ENCODE measurements at regions not wholly inside any gene's neighbourhood (a gene's known extent, or its start where the extent isn't known, plus 50 kb on each side); places are given as distances from the start of the nearest gene placed in this dataset.

DNA sequence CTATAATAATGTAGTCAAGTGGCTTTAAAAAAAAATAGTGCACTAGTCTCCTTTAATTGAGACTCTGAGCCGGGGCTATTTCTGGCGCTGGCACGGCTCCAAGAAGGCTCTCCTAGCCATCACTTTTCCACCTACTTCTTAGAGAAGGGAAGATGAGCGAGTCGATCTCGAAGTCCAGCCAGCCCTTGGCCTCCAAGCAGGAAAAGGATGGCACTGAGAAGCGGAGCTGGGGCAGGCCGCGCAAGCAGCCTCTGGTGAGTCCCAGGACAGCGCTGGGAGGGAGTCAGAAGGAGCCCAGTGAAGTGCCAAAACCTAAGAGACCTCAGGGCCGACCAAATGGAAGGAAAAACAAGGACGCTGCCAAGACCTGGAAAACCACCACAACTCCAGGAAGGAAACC lies 531.9 kb downstream of the MAGEB5 start:
- TF ChIP-seq, protein P1, sequence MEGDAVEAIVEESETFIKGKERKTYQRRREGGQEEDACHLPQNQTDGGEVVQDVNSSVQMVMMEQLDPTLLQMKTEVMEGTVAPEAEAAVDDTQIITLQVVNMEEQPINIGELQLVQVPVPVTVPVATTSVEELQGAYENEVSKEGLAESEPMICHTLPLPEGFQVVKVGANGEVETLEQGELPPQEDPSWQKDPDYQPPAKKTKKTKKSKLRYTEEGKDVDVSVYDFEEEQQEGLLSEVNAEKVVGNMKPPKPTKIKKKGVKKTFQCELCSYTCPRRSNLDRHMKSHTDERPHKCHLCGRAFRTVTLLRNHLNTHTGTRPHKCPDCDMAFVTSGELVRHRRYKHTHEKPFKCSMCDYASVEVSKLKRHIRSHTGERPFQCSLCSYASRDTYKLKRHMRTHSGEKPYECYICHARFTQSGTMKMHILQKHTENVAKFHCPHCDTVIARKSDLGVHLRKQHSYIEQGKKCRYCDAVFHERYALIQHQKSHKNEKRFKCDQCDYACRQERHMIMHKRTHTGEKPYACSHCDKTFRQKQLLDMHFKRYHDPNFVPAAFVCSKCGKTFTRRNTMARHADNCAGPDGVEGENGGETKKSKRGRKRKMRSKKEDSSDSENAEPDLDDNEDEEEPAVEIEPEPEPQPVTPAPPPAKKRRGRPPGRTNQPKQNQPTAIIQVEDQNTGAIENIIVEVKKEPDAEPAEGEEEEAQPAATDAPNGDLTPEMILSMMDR (IDR thresholded peaks at IDR 0.05; ENCODE audit: low read depth, low read length), result no peak
- no peak overlapping the region for H3K4me3 ChIP-seq (ENCODE audit: low read depth, low read length)

DNA sequence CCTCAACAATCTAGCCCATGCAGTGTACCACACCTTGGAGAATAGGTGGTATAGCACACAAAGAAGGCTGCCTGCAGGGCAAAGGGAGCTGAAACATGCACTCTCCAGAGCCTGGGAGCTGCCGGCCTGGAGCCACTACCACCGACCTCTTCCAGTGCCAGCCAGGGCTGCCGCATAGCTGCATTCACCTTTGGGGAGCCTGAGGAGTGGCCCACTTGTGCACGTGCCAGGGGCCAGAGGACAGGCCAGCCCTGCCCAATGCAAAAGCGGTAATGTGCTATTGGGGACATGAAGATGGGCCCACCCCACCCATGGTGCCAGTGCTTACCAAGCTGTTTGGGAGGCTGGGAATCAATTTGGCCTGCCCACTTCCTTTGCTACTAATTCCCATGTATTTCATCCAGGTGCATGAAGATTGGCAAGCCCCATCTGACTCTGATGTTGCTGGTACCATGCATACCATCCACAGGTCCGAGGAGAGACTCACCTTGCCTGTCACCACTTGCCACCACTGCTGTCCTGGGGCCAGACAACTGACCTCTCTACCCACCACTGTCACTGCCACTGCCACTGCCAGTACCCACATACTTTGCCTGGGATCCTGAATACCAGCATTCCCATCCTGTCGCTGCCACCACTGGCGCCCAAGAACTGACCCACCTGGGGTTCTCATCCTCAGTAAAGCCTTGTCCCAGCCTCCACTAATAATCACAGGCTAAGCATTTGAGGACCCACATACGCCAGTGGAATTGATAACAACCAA lies 506.9 kb downstream of the MAGEB5 start:
- TF ChIP-seq, protein P1 (IDR thresholded peaks at IDR 0.05; ENCODE audit: low read depth, low read length), result no peak
- no peak overlapping the region for H3K4me3 ChIP-seq (ENCODE audit: low read depth, low read length)

DNA sequence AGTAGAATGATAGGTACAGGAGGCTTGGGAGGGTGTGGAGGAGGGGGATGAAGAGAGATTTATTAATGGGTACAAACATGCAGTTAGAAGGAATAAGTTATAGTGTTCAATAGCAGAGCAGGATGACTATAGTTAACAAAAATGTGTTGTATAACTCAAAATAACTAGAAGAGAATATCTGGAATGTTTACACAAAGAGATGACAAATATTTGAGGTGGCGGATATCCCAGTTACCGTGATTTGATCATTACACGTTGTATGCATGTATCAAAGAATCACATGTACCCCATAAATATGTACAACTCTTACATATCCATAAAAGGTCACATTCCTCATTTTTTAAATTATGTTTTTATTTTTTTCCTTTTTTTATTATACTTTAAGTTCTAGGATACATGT lies 456.6 kb downstream of the MAGEB5 start:
- H3K4me3 ChIP-seq (ENCODE audit: low read depth, low read length), result no peak overlapping the region
- TF ChIP-seq, protein P1 (IDR thresholded peaks at IDR 0.05; ENCODE audit: low read depth, low read length), result no peak

DNA sequence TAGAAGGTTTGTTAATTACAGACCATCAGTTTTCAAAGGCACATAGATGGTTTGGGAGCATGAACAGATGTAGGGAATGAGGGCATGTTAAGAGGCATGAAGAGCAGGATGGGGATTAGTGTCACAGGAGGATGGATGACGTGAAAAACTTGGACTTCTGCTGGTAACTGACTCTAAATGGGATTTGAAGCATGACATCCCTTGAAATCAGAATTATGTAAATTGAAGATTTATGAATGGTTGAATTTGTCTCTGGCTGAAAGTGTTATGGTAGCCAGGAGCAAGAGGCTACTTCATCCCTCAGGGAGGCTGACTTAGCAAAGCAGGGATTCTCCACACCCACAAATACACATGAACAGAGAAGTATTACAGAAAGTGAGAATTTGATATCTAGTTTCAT lies 454.6 kb downstream of the MAGEB5 start:
- no peak overlapping the region for H3K4me3 ChIP-seq (ENCODE audit: low read depth, low read length)
- TF ChIP-seq, protein P1 (IDR thresholded peaks at IDR 0.05; ENCODE audit: low read depth, low read length), result no peak

DNA sequence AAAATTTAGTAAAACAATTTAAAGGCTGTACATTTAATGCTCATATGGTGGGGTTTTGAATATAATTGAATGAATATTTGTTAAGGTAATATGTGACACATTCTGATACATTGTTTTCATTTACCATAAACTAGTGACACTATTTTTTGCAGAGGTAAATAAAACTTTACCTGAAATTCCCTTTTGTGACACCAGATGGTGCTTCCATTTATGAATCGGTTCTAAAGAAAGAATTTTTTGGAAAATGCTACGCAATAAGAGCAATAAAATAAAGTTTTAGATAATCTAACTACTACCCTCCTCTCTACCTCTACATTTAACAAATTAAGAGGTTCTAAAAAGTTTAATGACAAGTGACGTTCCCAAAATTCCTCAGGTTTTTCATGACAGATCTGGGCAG lies 448.9 kb downstream of the MAGEB5 start:
- no peak overlapping the region for H3K4me3 ChIP-seq (ENCODE audit: low read depth, low read length)
- TF ChIP-seq, protein P1 (IDR thresholded peaks at IDR 0.05; ENCODE audit: low read depth, low read length), result no peak

DNA sequence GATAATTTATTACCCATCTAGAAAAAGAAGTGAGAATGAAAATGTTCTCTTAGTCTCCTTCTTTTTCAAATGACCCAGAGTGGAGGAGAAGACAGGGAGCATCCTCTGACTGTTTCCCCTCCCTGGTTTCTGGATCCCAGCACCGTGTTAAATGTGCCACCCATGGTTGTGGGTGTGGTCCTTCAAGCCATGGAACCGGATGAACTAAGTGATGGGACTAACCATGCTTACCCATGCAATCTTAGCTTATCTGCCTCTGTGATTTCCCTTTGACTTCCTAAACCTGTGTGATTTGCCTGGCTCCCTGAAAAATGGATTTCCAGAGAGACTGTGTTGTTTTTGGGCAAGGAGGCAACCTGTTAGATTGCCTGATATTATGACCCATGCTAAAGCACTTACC lies 437.1 kb downstream of the MAGEB5 start:
- TF ChIP-seq, protein P1 (IDR thresholded peaks at IDR 0.05; ENCODE audit: low read depth, low read length), result no peak
- no peak overlapping the region for H3K4me3 ChIP-seq (ENCODE audit: low read depth, low read length)

DNA sequence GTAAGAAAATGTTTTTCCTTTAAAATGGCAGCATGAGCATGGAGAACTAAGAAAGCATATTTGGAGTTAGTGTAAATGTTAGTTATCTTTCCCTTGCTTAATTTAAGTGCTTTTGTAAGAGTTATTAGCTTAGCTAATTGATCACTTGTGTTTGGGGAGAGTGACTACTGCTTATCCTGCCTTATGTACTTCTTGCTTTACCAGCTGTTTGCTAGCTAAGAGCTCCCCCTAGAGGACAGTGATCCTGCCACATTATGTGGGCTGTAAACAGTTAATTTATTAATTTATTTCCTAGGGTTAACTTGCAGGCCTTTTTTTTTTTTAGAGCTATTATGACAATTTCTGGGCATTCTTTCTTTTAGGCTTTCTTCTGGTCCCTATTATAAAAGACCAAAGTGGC lies 435.8 kb downstream of the MAGEB5 start:
- TF ChIP-seq, protein P1 (IDR thresholded peaks at IDR 0.05; ENCODE audit: low read depth, low read length), result no peak
- no peak overlapping the region for H3K4me3 ChIP-seq (ENCODE audit: low read depth, low read length)

Data from WI38 (cell line).